ENCODE measurements at regions not wholly inside any gene's neighbourhood (a gene's known extent, or its start where the extent isn't known, plus 50 kb on each side); places are given as distances from the start of the nearest gene placed in this dataset.
"Not testable (repeated sequence)": the region's sequence is repeated elsewhere in the genome, so short reads cannot be mapped to it uniquely, and the experiment has no call there.

- intact Hi-C loops (cut with DNase I), result no loop called here
- no peak for ATAC-seq
- DNase-seq, result no peak
Measured at GRCh38 chr7:3180604-3181003, 120.4 kb upstream of the SDK1 start.

GRCh38 chr7:3182055-3182454 lies 119.0 kb upstream of the SDK1 start:
- intact Hi-C loops (cut with DNase I); DNase-seq; ATAC-seq: not testable (repeated sequence)

- intact Hi-C loops (cut with DNase I), result no loop called here
- DNase-seq (no peak), ATAC-seq (no peak)
Measured at GRCh38 chr7:3187444-3188040, 113.5 kb upstream of the SDK1 start.

GRCh38 chr7:3188946-3189345 lies 112.1 kb upstream of the SDK1 start:
- DNase-seq (no peak), ATAC-seq (no peak)
- intact Hi-C loops (cut with DNase I), result no loop called here

GRCh38 chr7:3191548-3191947 lies 109.5 kb upstream of the SDK1 start:
- DNase-seq (no peak), ATAC-seq (no peak)
- intact Hi-C loops (cut with DNase I), result no loop called here

DNA sequence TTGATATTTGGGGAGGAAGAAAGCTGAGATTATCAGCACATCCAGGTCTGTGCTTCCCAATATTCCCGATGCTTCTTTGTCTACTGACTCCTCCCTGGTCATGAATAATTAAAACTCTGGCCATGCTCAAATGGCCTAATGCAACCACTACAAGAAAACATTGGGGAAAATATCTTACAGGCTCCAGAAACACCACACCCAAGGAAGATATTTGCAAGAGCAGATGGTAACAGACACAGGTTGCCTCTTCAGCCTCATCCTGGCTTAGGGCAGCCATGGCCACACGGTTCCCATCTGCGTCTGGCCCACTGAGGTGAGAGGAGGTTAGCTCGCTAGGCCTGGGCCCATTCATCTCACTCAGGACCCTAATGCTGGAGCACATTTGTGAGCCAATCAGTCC lies 108.4 kb upstream of the SDK1 start:
- ATAC-seq (no peak), DNase-seq (no peak)
- intact Hi-C loops (cut with DNase I), result no loop called here

DNA sequence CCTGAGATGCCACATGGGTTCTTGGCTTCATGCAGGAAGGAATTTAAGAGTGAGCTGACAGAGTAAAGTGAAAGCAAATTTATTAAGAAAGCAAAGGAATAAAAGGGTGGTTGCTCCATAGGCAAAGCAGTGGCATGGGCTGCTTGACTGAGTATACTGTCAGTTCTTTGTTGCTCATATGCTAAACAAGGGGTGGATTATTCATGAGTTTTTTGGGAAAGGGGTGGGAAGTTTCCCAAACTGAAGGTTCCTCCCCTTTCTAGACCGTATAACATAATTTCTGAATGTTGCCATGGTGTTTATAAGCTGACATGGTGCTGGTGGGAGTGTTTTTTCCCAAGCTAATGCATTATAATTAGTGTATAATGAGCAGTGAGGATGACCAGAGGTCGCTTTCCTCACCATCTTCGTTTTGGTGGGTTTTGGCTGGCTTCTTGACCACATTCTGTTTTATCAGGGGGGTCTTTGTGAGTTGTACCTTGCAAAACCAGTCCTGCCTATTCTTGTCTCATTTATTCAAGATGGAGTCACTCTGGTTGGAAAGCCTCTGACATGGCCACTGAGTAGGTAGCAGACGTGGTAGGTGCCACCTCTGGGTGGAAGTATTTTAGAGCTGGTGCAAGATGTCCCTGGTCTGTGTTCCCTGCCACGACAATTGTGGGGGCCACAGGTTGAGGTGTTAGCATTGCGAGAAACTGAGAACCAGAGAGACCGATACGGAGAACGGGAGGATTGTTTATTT lies 107.5 kb upstream of the SDK1 start:
- intact Hi-C loops (cut with DNase I), result no loop called here
- DNase-seq (no peak), ATAC-seq (no peak)

DNA sequence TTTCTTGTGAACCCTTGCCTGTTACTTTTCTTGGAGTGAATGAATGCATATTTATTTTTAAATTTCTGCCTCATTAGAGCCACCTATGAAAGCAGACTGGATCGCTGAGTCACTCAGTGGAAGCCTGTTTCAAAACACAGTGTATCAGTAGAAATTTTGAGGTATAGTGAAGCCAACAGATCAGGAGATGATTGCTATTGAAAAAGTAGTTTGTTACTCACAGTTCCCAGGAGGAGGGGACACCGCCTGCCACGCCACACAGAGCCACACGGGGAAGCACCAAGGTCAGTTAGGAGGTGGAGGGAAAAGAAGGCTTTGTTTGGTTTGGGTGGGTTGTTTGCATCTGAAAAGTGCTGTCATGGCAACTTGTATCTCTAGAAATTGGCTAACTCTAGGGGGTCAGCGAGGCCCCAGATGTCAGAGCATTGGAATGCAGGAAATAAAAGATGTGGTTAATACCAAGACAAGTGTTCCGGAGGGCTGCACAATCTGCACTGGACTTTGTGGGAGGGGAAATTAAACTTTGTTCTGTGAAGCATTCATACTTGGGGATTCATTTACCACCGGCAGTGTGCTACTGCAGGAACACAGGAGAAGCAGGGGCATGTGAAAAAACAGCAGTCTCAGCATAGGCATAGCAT lies 106.4 kb upstream of the SDK1 start:
- no peak for DNase-seq
- ATAC-seq, result no peak
- intact Hi-C loops (cut with DNase I), result no loop called here

- DNase-seq (no peak), ATAC-seq (no peak)
- intact Hi-C loops (cut with DNase I), result no loop called here
Measured at GRCh38 chr7:3195160-3195559, 105.9 kb upstream of the SDK1 start.

DNA sequence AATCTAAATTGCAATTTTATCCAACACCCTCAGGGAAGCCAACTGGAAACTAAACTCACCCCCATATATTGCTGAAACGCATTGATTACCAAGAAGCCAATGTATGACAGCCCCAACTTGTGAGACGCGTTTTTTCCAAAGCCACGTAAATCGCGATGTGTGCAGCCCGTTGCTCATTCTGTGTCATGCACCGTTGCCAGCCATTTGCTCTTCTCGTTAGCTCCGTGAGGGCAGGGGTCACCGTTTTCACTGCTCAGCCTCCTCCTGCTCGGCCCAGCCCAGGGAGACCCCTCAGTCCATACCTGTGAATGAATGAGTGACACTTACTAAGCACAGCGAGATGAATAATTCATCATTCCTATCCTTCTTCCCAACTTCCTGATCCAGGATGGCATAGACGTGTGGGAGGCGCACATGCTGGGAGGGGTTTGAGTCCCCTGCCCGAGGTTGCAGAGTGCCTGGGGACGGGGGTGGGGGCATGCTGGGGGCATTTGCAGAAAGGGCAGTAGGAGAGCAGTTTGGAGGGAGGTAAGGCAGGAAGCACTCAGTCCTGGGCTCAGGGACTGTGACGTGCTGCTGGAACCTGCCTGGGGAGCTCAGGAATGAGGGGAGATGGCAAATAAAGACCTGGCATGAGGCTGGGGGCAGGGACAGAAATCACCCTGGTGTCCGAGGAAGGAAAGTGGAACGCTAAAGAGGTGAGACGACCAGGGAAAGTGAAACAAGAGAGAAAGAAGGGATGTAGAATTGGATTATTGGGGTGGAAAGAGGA lies 104.2 kb upstream of the SDK1 start:
- intact Hi-C loops (cut with DNase I), result no loop called here
- ATAC-seq (no peak), DNase-seq (no peak)

GRCh38 chr7:3197567-3198213 lies 103.4 kb upstream of the SDK1 start:
- ATAC-seq, result no peak

DNA sequence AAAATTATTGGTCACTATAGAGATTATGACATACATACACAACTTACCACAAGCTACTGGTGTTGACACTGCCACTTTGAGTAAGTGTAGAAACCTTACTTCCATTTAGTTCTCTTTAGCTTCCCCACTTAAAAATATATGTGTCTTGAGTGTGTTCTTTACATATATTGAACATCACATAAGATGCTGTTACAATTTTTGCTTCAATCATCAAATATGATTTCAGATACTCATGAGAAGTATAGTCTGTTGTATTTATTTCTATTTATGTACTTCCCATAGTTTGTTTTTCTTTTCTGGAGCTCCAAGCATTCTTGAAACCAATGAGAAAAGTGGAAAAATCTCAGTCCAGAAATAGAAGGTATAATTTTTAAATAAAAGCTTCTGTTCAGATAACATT lies 102.7 kb upstream of the SDK1 start:
- ATAC-seq (no peak), DNase-seq (no peak)
- intact Hi-C loops (cut with DNase I), result no loop called here

More at GRCh38 chr7:3197567-3198213, 103.4 kb upstream of the SDK1 start:
- intact Hi-C loops (cut with DNase I), result no loop called here
- DNase-seq, result no peak

DNA sequence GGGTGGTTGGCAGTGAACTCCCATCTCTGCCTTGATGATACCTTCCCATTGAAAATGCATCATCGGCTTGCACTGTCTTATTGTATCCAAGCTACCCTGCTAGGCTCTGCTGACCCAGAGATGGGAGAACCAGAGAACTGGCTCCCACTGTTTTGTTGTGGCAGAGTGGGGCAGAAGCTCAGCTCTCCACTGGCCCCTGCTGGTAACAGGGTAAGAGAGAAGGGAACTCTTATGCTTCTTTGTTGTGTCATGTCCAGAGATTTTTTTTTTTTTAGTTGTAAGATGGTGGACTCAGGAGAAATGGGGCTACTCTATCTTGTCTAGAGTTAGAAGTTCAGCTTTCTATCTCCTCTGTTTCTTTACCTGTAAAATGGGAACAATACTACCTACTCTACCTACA lies 100.5 kb upstream of the SDK1 start:
- intact Hi-C loops (cut with DNase I), result no loop called here
- ATAC-seq (peak in 1 of 2 donors; percentile 41), DNase-seq (no peak)

- ATAC-seq, result no peak
- intact Hi-C loops (cut with DNase I), result no loop called here
- no peak for DNase-seq
Measured at GRCh38 chr7:3201306-3201705, 99.7 kb upstream of the SDK1 start.

DNA sequence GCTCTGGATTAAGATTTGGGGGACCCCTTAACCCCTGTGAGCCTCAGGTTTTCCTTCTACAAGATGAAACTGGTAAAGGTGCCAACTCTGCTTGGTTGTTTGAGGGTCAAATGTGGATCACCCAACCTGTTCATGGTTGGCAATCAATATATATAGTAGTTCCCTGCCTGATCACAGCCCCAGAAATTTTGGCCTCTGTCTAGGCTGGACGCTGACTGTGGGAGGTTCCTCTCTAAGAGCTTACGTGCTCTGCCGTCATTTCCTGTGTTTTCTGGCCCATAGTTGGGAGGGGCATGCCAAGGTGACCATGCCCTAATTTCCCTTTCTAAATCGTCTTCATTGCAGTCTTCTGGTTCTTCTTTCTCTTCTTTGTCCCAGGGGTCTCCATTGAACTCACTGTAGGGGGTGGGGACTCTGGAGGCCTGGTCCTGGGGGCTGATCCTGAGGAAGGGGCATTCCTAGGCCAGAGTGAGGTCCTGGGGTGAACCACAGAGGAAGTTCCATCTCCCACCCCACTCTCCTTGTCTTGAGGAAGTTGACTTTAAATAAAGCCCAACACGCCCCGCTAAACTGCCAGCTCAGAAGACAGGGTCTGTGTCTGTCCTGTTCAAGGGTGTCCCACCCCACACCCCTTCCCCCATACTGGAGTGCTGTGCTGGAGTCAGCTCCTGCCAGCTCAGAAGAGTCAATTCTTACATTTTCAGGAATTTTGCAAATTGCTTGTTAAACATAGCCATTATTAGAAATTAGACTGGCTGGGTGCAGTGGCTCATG lies 98.9 kb upstream of the SDK1 start:
- ATAC-seq (no peak), DNase-seq (no peak)

DNA sequence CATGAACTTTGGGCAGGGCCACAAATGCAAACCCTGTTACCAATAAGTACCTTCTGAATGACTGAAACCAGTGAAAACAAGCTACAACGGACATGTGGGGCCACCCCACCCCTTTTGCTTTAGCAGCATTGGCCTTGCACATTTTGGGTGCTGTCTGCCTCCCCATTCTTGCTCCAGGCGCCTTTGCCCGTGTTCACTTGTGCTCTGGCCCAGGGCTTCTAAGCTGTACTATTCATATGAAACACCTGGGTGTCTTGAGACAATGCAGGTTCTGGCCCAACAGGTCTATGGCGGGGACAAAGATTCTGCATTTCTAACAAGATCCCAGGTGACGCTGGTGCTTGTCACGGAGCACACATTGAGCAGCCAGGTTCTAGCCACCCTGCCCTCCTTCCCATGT lies 96.5 kb upstream of the SDK1 start:
- intact Hi-C loops (cut with DNase I), result no loop called here
- DNase-seq (no peak), ATAC-seq (no peak)

More for the DNA sequence above, 98.9 kb upstream of the SDK1 start:
- intact Hi-C loops (cut with DNase I), result no loop called here

- ATAC-seq (no peak), DNase-seq (no peak)
- intact Hi-C loops (cut with DNase I), result no loop called here
Measured at GRCh38 chr7:3206101-3206500, 95.0 kb upstream of the SDK1 start.

GRCh38 chr7:3206771-3207191 lies 94.3 kb upstream of the SDK1 start:
- no peak for ATAC-seq
- intact Hi-C loops (cut with DNase I), result no loop called here
- DNase-seq, result no peak

DNA sequence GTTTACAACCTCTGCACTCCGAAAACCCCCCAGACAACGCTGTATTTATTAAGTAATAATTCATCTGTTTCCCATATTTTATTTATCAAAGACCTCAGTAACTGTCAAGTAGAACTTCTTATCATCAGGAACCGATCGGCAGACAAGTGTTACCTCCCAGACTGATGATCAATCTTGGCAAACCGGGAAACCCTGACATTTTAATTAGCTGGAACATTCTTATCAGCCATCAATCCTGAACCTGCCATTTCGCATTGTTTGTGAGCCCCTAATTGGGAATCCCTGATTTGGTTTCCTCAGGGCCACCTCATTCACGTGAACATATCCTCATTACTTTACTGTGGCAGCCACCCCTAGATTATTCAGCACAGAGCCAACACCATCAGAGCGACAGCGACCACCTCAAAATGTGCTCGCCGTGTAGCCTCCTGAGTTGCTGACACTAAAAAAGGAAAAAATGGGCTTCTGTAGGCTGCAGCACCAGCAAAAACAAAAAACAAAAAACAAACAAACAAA lies 93.6 kb upstream of the SDK1 start:
- ATAC-seq (no peak), DNase-seq (no peak)
- intact Hi-C loops (cut with DNase I), result no loop called here

Data from left cardiac atrium (tissue), 4 donors.